HG02610 (cell line): ENCODE measurements at regions not wholly inside any gene's neighbourhood (a gene's known extent, or its start where the extent isn't known, plus 50 kb on each side); places are given as distances from the start of the nearest gene placed in this dataset.
A peak's percentile ranks its signal among the peaks of the same experiment; 100 is the strongest.
"Not testable (repeated sequence)": the region's sequence is repeated elsewhere in the genome, so short reads cannot be mapped to it uniquely, and the experiment has no call there.

Source experiments
- ATAC-seq: cut with Tn5 transposase; IDR thresholded peaks from one replicate; pipeline ENCODE4 v1.9.1; 2021; ENCODE audit warnings: mild to moderate bottlenecking, moderate library complexity; ENCODE audit not compliant: unreplicated experiment

GRCh38 chr4:14338585-14339265, 663.6 kb upstream of the CPEB2 start:
- ATAC-seq: no peak

GRCh38 chr4:14339715-14340114, 662.6 kb upstream of the CPEB2 start:
- ATAC-seq: no peak

- no peak for ATAC-seq
Measured at GRCh38 chr4:14340321-14340720, 662.0 kb upstream of the CPEB2 start.

- ATAC-seq: no peak
Measured at GRCh38 chr4:14343961-14344360, 658.3 kb upstream of the CPEB2 start.

- ATAC-seq: peak; percentile 46
Measured at GRCh38 chr4:14345356-14345775, 656.9 kb upstream of the CPEB2 start.

GRCh38 chr4:14347526-14347925, 654.8 kb upstream of the CPEB2 start:
- no peak for ATAC-seq

GRCh38 chr4:14348506-14348905, 653.8 kb upstream of the CPEB2 start:
- no peak for ATAC-seq

- not testable (repeated sequence) for ATAC-seq
Measured at GRCh38 chr4:14358544-14359160, 643.6 kb upstream of the CPEB2 start.

GRCh38 chr4:14359991-14360390, 642.3 kb upstream of the CPEB2 start:
- no peak for ATAC-seq

GRCh38 chr4:14361084-14361483, 641.2 kb upstream of the CPEB2 start:
- ATAC-seq: no peak

- ATAC-seq: no peak
Measured at GRCh38 chr4:14362385-14362784, 639.9 kb upstream of the CPEB2 start.

GRCh38 chr4:14364953-14365536, 637.2 kb upstream of the CPEB2 start:
- ATAC-seq: no peak

- ATAC-seq: no peak
Measured at GRCh38 chr4:14368391-14368790, 633.9 kb upstream of the CPEB2 start.

GRCh38 chr4:14371131-14371530, 631.1 kb upstream of the CPEB2 start:
- no peak for ATAC-seq

GRCh38 chr4:14375816-14376215, 626.5 kb upstream of the CPEB2 start:
- ATAC-seq: no peak

GRCh38 chr4:14379183-14379582, 623.1 kb upstream of the CPEB2 start:
- ATAC-seq: no peak

- ATAC-seq: no peak
Measured at GRCh38 chr4:14383652-14384051, 618.6 kb upstream of the CPEB2 start.

- ATAC-seq: no peak
Measured at GRCh38 chr4:14384824-14385223, 617.5 kb upstream of the CPEB2 start.

GRCh38 chr4:14386196-14386595, 616.1 kb upstream of the CPEB2 start:
- ATAC-seq: no peak

GRCh38 chr4:14387647-14388046, 614.6 kb upstream of the CPEB2 start:
- no peak for ATAC-seq

- ATAC-seq: no peak
Measured at GRCh38 chr4:14392378-14392777, 609.9 kb upstream of the CPEB2 start.

GRCh38 chr4:14396183-14396582, 606.1 kb upstream of the CPEB2 start:
- ATAC-seq: no peak
